IMR-90 (cell line): ENCODE measurements at regions not wholly inside any gene's neighbourhood (a gene's known extent, or its start where the extent isn't known, plus 50 kb on each side); places are given as distances from the start of the nearest gene placed in this dataset.

Experiments
- BHLHE40 ChIP-seq: fragments of 150-350 bp; IDR thresholded peaks from 2 replicates; pipeline ENCODE4 v1.6.1; 2016; ENCODE audit warnings: mild to moderate bottlenecking, low read depth, low read length
- CEBPB ChIP-seq: IDR thresholded peaks from 2 replicates; pipeline ENCODE4 v1.6.1; 2012; ENCODE audit warnings: low read depth, low read length, improper control_type of control experiment
- CTCF ChIP-seq: conservative IDR thresholded peaks from 2 replicates; pipeline ENCODE4 v1.5.1; 2012; ENCODE audit warnings: mild to moderate bottlenecking, low read depth, low read length, improper control_type of control experiment
- ELK1 ChIP-seq: fragments of 150-350 bp; IDR thresholded peaks from 2 replicates; pipeline ENCODE4 v1.6.1; 2016; ENCODE audit warnings: low read depth, mild to moderate bottlenecking, low read length, moderate library complexity, borderline replicate concordance
- FOS ChIP-seq: fragments of 150-350 bp; IDR thresholded peaks from 2 replicates; pipeline ENCODE4 v1.6.1; 2016; ENCODE audit warnings: low read depth, low read length
- MAZ ChIP-seq: IDR thresholded peaks from 2 replicates; pipeline ENCODE4 v1.6.1; 2012; ENCODE audit warnings: low read depth, mild to moderate bottlenecking, low read length, improper control_type of control experiment, moderate library complexity, borderline replicate concordance
- MXI1 ChIP-seq: IDR thresholded peaks from 2 replicates; pipeline ENCODE4 v1.6.1; 2012; ENCODE audit warnings: low read depth, mild to moderate bottlenecking, low read length, moderate library complexity, borderline replicate concordance
- NFE2L2 ChIP-seq: fragments of 150-350 bp; IDR thresholded peaks from 2 replicates; pipeline ENCODE4 v1.6.1; 2016; ENCODE audit warnings: low read depth, mild to moderate bottlenecking, low read length
- POLR2A ChIP-seq: IDR thresholded peaks from 2 replicates; pipeline ENCODE4 v1.6.1; 2012; ENCODE audit warnings: mild to moderate bottlenecking, low read depth, low read length
- RFX5 ChIP-seq: IDR thresholded peaks from 2 replicates; pipeline ENCODE4 v1.8.0; 2012; ENCODE audit warnings: low read depth, mild to moderate bottlenecking, low read length, moderate library complexity
- USF2 ChIP-seq: fragments of 150-350 bp; IDR thresholded peaks from 2 replicates; pipeline ENCODE4 v1.6.1; 2017; ENCODE audit warnings: mild to moderate bottlenecking, antibody characterized with exemption, low read length, low read depth

- no peak for TF ChIP-seq POLR2A
- no peak for TF ChIP-seq CTCF
- TF ChIP-seq MAZ: no peak
- no peak for TF ChIP-seq USF2
- TF ChIP-seq RFX5: no peak
- no peak for TF ChIP-seq BHLHE40
- TF ChIP-seq FOS: no peak
- TF ChIP-seq MXI1: no peak
- no peak for TF ChIP-seq CEBPB
- no peak for TF ChIP-seq NFE2L2
- no peak for TF ChIP-seq ELK1
These were observed 73.0 kb downstream of the CHRNA1 start for GRCh38 chr2:174691201-174691779.
